ENCODE measurements at regions not wholly inside any gene's neighbourhood (a gene's known extent, or its start where the extent isn't known, plus 50 kb on each side); places are given as distances from the start of the nearest gene placed in this dataset.

DNA sequence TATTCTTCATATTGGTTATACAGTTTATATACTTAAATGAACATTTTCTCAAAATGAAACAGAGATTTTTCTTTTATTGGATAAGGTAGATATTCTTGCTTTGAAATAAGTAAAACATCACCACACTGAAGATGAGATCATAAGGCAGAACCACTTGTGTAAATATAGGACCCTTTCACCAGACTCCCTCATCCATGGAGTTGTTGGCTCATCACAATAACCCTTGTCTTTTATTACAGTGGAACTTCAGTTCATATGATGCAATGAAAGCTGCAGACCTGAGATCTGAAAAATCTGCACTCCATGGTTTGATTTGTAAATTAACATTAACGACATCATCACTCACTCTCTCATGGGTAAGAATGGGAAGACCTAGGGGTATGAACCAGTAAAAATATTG is 51.9 kb upstream of the DBX2 start:
- intact Hi-C loops (cut with DNase I; ENCODE audit: low total_unique reads) = no loop called here

DNA sequence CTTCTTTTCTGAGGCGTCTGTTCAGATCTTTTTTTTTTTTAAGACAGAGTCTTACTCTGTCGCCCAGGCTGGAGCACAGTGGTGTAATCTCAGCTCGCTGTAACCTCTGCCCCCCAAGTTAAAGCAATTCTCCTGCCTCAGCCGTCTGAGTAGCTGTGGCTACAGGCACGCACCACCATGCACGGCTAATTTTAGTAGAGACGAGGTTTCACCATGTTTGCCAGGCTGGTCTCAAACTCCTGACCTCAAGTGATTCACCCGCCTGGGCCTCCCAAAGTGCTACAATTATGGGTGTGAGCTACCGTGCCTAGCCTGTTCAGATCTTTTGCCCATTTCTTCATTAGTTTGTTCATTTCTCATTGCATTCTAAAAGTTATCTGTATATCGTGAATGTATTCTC is 55.1 kb upstream of the DBX2 start:
- Histone ChIP-seq H3K4me1 (no peaks in the 10 kb centered on the region), H3K36me3 (no peaks in the 10 kb centered on the region), H3K27ac (no peak overlapping the region), H3K27me3 (no peaks in the 10 kb centered on the region), H3K4me3 (no peak overlapping the region), H3K9me3 (no peaks in the 10 kb centered on the region)
- TF ChIP-seq, protein P1, sequence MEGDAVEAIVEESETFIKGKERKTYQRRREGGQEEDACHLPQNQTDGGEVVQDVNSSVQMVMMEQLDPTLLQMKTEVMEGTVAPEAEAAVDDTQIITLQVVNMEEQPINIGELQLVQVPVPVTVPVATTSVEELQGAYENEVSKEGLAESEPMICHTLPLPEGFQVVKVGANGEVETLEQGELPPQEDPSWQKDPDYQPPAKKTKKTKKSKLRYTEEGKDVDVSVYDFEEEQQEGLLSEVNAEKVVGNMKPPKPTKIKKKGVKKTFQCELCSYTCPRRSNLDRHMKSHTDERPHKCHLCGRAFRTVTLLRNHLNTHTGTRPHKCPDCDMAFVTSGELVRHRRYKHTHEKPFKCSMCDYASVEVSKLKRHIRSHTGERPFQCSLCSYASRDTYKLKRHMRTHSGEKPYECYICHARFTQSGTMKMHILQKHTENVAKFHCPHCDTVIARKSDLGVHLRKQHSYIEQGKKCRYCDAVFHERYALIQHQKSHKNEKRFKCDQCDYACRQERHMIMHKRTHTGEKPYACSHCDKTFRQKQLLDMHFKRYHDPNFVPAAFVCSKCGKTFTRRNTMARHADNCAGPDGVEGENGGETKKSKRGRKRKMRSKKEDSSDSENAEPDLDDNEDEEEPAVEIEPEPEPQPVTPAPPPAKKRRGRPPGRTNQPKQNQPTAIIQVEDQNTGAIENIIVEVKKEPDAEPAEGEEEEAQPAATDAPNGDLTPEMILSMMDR (IDR thresholded peaks at IDR 0.05) = no peak
- no peak for TF ChIP-seq POLR2A (IDR thresholded peaks at IDR 0.05)
- no peak for DNase-seq
- intact Hi-C loops (cut with DNase I; ENCODE audit: low total_unique reads) = no loop called here

More for the DNA sequence above, 51.9 kb upstream of the DBX2 start:
- Histone ChIP-seq H3K4me3 (no peak overlapping the region), H3K9me3 (no peaks in the 10 kb centered on the region), H3K4me1 (no peaks in the 10 kb centered on the region), H3K36me3 (no peaks in the 10 kb centered on the region), H3K27me3 (no peaks in the 10 kb centered on the region), H3K27ac (no peak overlapping the region)
- TF ChIP-seq POLR2A (IDR thresholded peaks at IDR 0.05) = no peak
- TF ChIP-seq, protein P1 (IDR thresholded peaks at IDR 0.05) = no peak
- no peak for DNase-seq

DNA sequence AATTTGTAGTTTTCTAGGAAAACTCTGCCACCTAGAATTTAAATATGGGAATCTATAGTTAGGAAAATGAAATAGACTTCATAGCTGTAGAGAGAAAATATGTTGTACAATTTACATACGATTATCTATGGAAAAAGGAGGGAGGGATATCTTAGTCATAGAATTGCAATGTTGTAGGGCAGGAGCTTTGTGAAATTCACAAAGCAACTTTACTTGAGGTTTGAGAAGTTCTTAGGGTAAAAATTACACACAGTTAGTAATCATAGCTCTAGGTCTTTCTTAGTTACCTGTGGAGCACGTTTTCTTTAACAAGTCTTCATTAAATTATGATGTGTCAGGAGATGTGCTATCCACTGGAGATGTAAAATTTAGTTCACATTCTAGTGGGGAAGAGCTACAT is 61.4 kb upstream of the DBX2 start:
- Histone ChIP-seq H3K27ac (no peak overlapping the region), H3K27me3 (no peaks in the 10 kb centered on the region), H3K9me3 (no peaks in the 10 kb centered on the region), H3K4me1 (no peaks in the 10 kb centered on the region), H3K4me3 (no peak overlapping the region), H3K36me3 (no peaks in the 10 kb centered on the region)
- DNase-seq = no peak
- intact Hi-C loops (cut with DNase I; ENCODE audit: low total_unique reads) = loop anchor here (5.0 kb wide), 1 partner anchor 620 kb away; no protein-coding TSS in a partner anchor
- TF ChIP-seq, protein P1 (IDR thresholded peaks at IDR 0.05) = no peak
- no peak for TF ChIP-seq POLR2A (IDR thresholded peaks at IDR 0.05)

DNA sequence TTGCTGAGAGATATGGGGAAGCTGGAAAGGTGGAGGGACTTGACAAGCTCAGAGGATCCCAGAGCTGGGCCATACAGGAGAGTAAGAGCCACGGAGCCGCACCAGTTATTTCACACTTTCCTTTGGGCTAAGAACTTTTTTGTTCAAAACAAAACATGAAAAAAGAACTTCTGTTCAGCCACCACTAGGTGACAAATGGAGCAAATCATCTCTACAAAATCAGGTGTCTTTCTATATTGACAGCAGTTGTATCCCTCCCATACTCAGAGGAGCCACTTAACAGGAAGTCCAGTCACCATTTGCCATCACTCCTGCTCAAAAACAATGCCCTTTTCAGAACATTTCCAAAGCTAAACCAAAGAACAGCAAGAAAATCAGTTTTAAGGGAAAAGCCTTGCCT is 70.3 kb upstream of the DBX2 start:
- no peaks in the 10 kb centered on the region for H3K36me3 ChIP-seq
- H3K4me3 ChIP-seq = no peak overlapping the region
- TF ChIP-seq, protein P1 (IDR thresholded peaks at IDR 0.05) = no peak
- TF ChIP-seq POLR2A (IDR thresholded peaks at IDR 0.05) = no peak
- H3K27me3 ChIP-seq = no peaks in the 10 kb centered on the region
- no peaks in the 10 kb centered on the region for H3K4me1 ChIP-seq
- DNase-seq = no peak
- intact Hi-C loops (cut with DNase I; ENCODE audit: low total_unique reads) = no loop called here
- no peak overlapping the region for H3K27ac ChIP-seq
- H3K9me3 ChIP-seq = no peaks in the 10 kb centered on the region

DNA sequence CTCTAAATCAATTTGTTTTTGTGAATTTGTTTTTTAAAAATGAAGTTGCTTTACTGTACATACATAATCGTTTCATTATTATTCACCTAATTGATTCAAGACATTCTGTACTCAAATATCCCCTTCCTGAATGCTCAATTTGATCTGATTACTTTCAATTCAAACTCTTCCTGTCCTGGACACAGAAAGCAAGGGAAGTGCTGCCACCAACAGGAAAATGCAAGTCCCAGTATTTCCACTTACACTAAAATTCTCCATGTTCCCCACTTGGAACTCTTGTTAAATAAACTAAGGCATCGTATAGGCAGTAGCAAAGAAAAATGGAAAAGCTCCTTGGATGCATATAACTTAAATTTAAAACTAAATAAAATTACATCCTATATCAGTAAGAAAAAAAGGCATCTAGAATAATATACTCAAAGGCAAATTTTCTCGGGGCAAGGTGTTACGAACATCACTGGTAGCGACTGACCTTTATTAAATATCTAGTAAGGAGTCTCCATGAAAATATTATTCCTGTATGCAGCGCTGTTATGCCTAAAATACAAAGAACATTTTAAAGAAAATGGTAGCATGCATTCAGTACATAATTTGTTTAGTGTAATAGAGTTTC is 72.0 kb upstream of the DBX2 start:
- no peak for DNase-seq
- no peak overlapping the region for H3K4me3 ChIP-seq
- no peaks in the 10 kb centered on the region for H3K4me1 ChIP-seq
- no peaks in the 10 kb centered on the region for H3K9me3 ChIP-seq
- intact Hi-C loops (cut with DNase I; ENCODE audit: low total_unique reads) = no loop called here
- H3K36me3 ChIP-seq = no peaks in the 10 kb centered on the region
- no peaks in the 10 kb centered on the region for H3K27me3 ChIP-seq
- no peak for TF ChIP-seq POLR2A (IDR thresholded peaks at IDR 0.05)
- TF ChIP-seq, protein P1 (IDR thresholded peaks at IDR 0.05) = no peak
- no peak overlapping the region for H3K27ac ChIP-seq

Data from uterus (tissue), 3 donors.